ENCODE measurements at regions not wholly inside any gene's neighbourhood (a gene's known extent, or its start where the extent isn't known, plus 50 kb on each side); places are given as distances from the start of the nearest gene placed in this dataset.
"Not testable (repeated sequence)": the region's sequence is repeated elsewhere in the genome, so short reads cannot be mapped to it uniquely, and the experiment has no call there.

- intact Hi-C loops (cut with DNase I; ENCODE audit: low total_unique reads), result no loop called here
- TF ChIP-seq POLR2AphosphoS5 (IDR thresholded peaks at IDR 0.05) (no peak), POLR2A (IDR thresholded peaks at IDR 0.05) (no peak), CTCF (IDR thresholded peaks at IDR 0.05) (no peak)
- H3K27ac ChIP-seq, result no peak overlapping the region
- DNase-seq (ENCODE audit: low spot score in 2 of 2), result no peak
- H3K4me3 ChIP-seq, result no peak overlapping the region
- H3K36me3 ChIP-seq, result no peaks in the 10 kb centered on the region
- peaks cover 0 to 3% of the 10 kb centered on the region in 2 donors for H3K27me3 ChIP-seq
- no peaks in the 10 kb centered on the region for H3K4me1 ChIP-seq
- no peaks in the 10 kb centered on the region for H3K9me3 ChIP-seq
Measured at GRCh38 chr11:112537026-112537425, 276.4 kb upstream of the PLET1 start.

- TF ChIP-seq POLR2AphosphoS5 (IDR thresholded peaks at IDR 0.05), result no peak
- TF ChIP-seq POLR2A (IDR thresholded peaks at IDR 0.05), result no peak
- no peak for TF ChIP-seq CTCF (IDR thresholded peaks at IDR 0.05)
- H3K4me1 ChIP-seq, result no peaks in the 10 kb centered on the region
- H3K9me3 ChIP-seq, result no peaks in the 10 kb centered on the region
- DNase-seq (ENCODE audit: low spot score in 2 of 2), result no peak
- H3K27me3 ChIP-seq, result peaks cover 0 to 3% of the 10 kb centered on the region in 2 donors
- no peak overlapping the region for H3K4me3 ChIP-seq
- intact Hi-C loops (cut with DNase I; ENCODE audit: low total_unique reads), result no loop called here
- H3K27ac ChIP-seq, result no peak overlapping the region
- H3K36me3 ChIP-seq, result no peaks in the 10 kb centered on the region
Measured at GRCh38 chr11:112537846-112538330, 277.2 kb upstream of the PLET1 start.

GRCh38 chr11:112538534-112539280 is 278.0 kb upstream of the PLET1 start:
- intact Hi-C loops (cut with DNase I; ENCODE audit: low total_unique reads), result no loop called here
- no peak for DNase-seq (ENCODE audit: low spot score in 2 of 2)
- H3K4me1 ChIP-seq, result no peaks in the 10 kb centered on the region
- H3K27ac ChIP-seq, result no peak overlapping the region
- H3K4me3 ChIP-seq, result no peak overlapping the region
- TF ChIP-seq POLR2A (IDR thresholded peaks at IDR 0.05) (no peak), CTCF (IDR thresholded peaks at IDR 0.05) (no peak)
- H3K9me3 ChIP-seq, result no peaks in the 10 kb centered on the region
- no peaks in the 10 kb centered on the region for H3K27me3 ChIP-seq
- no peaks in the 10 kb centered on the region for H3K36me3 ChIP-seq

- H3K4me3 ChIP-seq; intact Hi-C loops (cut with DNase I; ENCODE audit: low total_unique reads); H3K9me3 ChIP-seq: not testable (repeated sequence)
Measured at GRCh38 chr11:112539281-112539555, 278.6 kb upstream of the PLET1 start.

GRCh38 chr11:112539741-112540140 is 279.1 kb upstream of the PLET1 start:
- H3K9me3 ChIP-seq, result no peaks in the 10 kb centered on the region
- no peak for TF ChIP-seq POLR2A (IDR thresholded peaks at IDR 0.05)
- TF ChIP-seq POLR2AphosphoS5 (IDR thresholded peaks at IDR 0.05), result no peak
- TF ChIP-seq CTCF (IDR thresholded peaks at IDR 0.05), result no peak
- no peaks in the 10 kb centered on the region for H3K36me3 ChIP-seq
- H3K4me3 ChIP-seq, result no peak overlapping the region
- no peaks in the 10 kb centered on the region for H3K4me1 ChIP-seq
- DNase-seq (ENCODE audit: low spot score in 2 of 2), result no peak
- no peak overlapping the region for H3K27ac ChIP-seq
- intact Hi-C loops (cut with DNase I; ENCODE audit: low total_unique reads), result no loop called here
- no peaks in the 10 kb centered on the region for H3K27me3 ChIP-seq

More at GRCh38 chr11:112539281-112539555, 278.6 kb upstream of the PLET1 start:
- not testable (repeated sequence) for H3K27me3 ChIP-seq; DNase-seq (ENCODE audit: low spot score in 2 of 2); H3K36me3 ChIP-seq; H3K4me1 ChIP-seq; H3K27ac ChIP-seq

GRCh38 chr11:112540261-112540660 is 279.6 kb upstream of the PLET1 start:
- intact Hi-C loops (cut with DNase I; ENCODE audit: low total_unique reads), result no loop called here

More at GRCh38 chr11:112540261-112540660, 279.6 kb upstream of the PLET1 start:
- H3K4me1 ChIP-seq, result no peaks in the 10 kb centered on the region
- H3K4me3 ChIP-seq, result no peak overlapping the region
- no peak for DNase-seq (ENCODE audit: low spot score in 2 of 2)
- H3K36me3 ChIP-seq, result no peaks in the 10 kb centered on the region
- no peak for TF ChIP-seq POLR2AphosphoS5 (IDR thresholded peaks at IDR 0.05)
- no peak for TF ChIP-seq POLR2A (IDR thresholded peaks at IDR 0.05)
- no peak for TF ChIP-seq CTCF (IDR thresholded peaks at IDR 0.05)
- H3K27ac ChIP-seq, result no peak overlapping the region
- H3K9me3 ChIP-seq, result no peaks in the 10 kb centered on the region
- H3K27me3 ChIP-seq, result no peaks in the 10 kb centered on the region

Measured in breast epithelium (tissue), 4 donors.